ENCODE measurements at regions not wholly inside any gene's neighbourhood (a gene's known extent, or its start where the extent isn't known, plus 50 kb on each side); places are given as distances from the start of the nearest gene placed in this dataset.

- no peak overlapping the region for H2BK12ac ChIP-seq (ENCODE audit: insufficient read length, low read depth, low read length)
- no peak overlapping the region for H3K23ac ChIP-seq (ENCODE audit: insufficient read length, low read depth, low read length)
- no peaks in the 10 kb centered on the region for H4K20me1 ChIP-seq (ENCODE audit: control insufficient read depth, insufficient read depth, insufficient read length)
- no peak overlapping the region for H3K18ac ChIP-seq (ENCODE audit: insufficient read length, low read depth, low read length)
- no peak overlapping the region for H4K8ac ChIP-seq (replicated peaks; ENCODE audit: insufficient read length, low read depth, low read length)
- H3K9me3 ChIP-seq (ENCODE audit: control insufficient read depth, low read depth, low read length), result no peaks in the 10 kb centered on the region
- no peaks in the 10 kb centered on the region for H3K27me3 ChIP-seq (ENCODE audit: insufficient read depth, low read length)
- no peak overlapping the region for H3K4ac ChIP-seq (ENCODE audit: low read depth, low read length)
- H2BK5ac ChIP-seq (ENCODE audit: insufficient read length, low read length), result no peak overlapping the region
- WGBS (ENCODE audit: extremely low coverage, insufficient read length, low lambda C conversion rate), result no CpG with 5 or more reads among the region's 13 CpGs
- H2AK5ac ChIP-seq (ENCODE audit: insufficient read length, low read length), result no peak overlapping the region
- Mint-ChIP-seq H3K9me3 (peaks cover 2 to 6% of the 10 kb centered on the region in 2 experiments; a peak in 3 of 5 replicates), H3K4me1 (peaks cover 34 to 38% of the 10 kb centered on the region in 2 experiments), H3K27me3 (ENCODE audit: low read depth) (no peaks in the 10 kb centered on the region; the same call in none of the 2 replicates), H3K27ac (no peak overlapping the region), H3K36me3 (ENCODE audit: insufficient read depth in 1 of 3, low read depth in 3 of 3) (peaks cover 0 to 4% (median 0%) of the 10 kb centered on the region in 3 experiments; a peak in 3 of 7 replicates), H3K4me3 (no peak overlapping the region)
- no peak overlapping the region for H3K56ac ChIP-seq (ENCODE audit: insufficient read length, low read depth, low read length)
- H2BK15ac ChIP-seq (ENCODE audit: low read depth, low read length), result no peak overlapping the region
- no peak overlapping the region for H3T11ph ChIP-seq (ENCODE audit: low read length)
- H4K91ac ChIP-seq (ENCODE audit: insufficient read length, low read depth, low read length), result no peak overlapping the region
- no peak overlapping the region for H3K27ac ChIP-seq (ENCODE audit: insufficient read length, low read depth, low read length)
- no peak overlapping the region for H2AFZ ChIP-seq (ENCODE audit: low read length)
- H3K9ac ChIP-seq (ENCODE audit: extremely low read depth, insufficient read length, low read length), result no peak overlapping the region
- peaks cover 3% of the 10 kb centered on the region; the same call in 1 of the 2 replicates for H3K4me1 ChIP-seq (ENCODE audit: insufficient read depth, low read length)
- no peak for DNase-seq
- H3K23me2 ChIP-seq (ENCODE audit: insufficient read length, low read depth, low read length, poor library complexity, severe bottlenecking), result no peaks in the 10 kb centered on the region
- H2BK20ac ChIP-seq (ENCODE audit: low read depth, low read length, poor library complexity, severe bottlenecking), result no peak overlapping the region
- H3K79me2 ChIP-seq (ENCODE audit: insufficient read depth, low read length), result no peaks in the 10 kb centered on the region
- no peaks in the 10 kb centered on the region for H3K79me1 ChIP-seq (ENCODE audit: insufficient read depth, low read depth, low read length, poor library complexity, severe bottlenecking)
- H4K5ac ChIP-seq (ENCODE audit: insufficient read length, low read depth, low read length), result no peak overlapping the region
- H3K4me2 ChIP-seq (ENCODE audit: insufficient read depth, insufficient read length, low read length), result no peak overlapping the region
- H2BK120ac ChIP-seq (ENCODE audit: low read depth, low read length, poor library complexity, severe bottlenecking), result no peak overlapping the region
- no peak for TF ChIP-seq CTCF (conservative IDR thresholded peaks at IDR 0.05)
- no peak overlapping the region for H3K14ac ChIP-seq (ENCODE audit: insufficient read depth, low read length)
Measured at GRCh38 chr3:127041264-127041820, 58.4 kb downstream of the PLXNA1 start.

Data from H9 (cell line).